ENCODE measurements at regions not wholly inside any gene's neighbourhood (a gene's known extent, or its start where the extent isn't known, plus 50 kb on each side); places are given as distances from the start of the nearest gene placed in this dataset.
"Not testable (repeated sequence)": the region's sequence is repeated elsewhere in the genome, so short reads cannot be mapped to it uniquely, and the experiment has no call there.

DNA sequence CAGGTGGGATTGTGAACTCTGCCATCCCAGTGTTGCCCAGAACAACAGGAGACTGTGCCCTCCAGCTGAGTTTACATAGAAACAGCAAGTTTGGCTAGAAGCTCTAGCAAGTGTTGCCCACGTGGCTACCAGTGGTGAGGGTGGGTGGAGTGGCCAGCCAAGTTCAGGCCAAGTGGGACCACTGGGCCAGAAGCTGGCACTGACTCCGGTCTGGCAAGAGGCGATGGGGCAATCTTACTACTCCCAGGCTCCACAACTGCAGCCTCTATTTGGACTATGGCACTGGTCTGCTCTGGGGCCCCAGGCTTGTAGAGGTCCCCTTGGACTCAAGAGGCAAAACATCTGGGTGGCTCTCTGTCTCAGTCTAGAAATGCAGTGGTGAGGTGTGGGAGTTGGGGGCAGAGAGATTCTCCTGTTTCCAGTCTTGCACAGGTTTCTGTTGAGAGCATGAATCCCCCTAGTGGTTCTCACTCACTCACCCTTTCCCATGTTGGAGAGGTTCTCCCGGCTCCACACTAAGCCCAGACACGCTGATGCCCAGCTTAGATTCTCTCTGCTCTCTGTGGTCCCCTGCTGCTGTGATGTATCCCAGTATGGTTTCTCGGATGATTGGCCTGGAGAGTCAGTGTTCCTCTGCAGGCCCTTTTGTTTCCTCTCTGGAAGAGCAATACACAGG lies 615.3 kb downstream of the PDHA2 start:
- no peak for DNase-seq

DNA sequence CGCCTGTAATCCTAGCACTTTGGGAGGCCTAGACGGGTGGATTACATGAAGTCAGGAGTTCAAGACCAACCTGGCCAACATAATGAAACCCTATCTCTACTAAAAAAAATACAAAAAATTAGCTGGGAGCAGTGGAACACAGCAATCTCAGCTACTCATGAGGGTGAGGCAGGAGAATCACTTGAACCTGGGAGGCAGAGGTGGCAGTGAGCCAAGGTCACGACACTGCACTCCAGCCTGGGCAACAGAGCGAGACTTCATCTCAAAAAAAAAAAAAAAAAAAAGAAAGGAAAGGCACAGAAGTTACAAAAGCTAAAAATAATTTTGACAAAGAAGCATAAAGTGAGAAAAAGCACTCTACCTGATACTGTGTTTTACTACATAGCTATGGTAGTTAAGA lies 618.1 kb downstream of the PDHA2 start:
- not testable (repeated sequence) for DNase-seq

DNA sequence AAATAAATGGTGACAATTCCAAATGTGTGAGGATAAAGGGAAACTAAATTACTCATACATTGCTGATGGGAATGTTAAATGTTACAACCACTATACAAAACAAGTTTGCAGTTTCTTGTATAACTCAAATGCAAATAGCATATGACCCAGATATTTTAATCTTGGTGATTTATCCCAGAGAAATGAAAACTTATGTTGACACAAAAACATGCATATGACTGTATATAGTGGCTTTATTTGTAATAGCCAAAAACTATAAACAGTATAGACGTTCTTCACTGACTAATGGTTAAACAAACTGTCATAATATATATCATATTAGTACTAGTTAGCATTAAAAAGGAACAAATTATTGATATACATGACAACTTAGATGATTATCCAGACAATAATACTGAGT lies 619.2 kb downstream of the PDHA2 start:
- DNase-seq, result no peak

DNA sequence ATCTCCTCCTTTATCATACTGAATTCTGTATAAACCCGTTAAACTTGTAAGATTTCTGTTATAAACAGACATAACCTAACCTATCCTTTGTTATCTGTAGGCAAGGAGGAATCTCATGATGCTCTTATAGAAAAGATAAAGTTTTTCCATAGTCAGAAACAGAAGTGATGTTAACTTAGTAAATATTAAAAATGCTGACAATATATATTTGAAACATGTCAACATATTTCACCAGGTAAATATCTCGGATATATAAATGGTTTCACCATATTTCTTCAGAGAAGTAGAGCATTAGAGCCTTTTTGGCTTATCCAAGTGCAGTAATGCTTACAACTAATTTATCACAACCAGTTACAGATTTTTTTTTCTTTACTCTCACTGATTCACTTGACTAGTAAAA lies 625.9 kb downstream of the PDHA2 start:
- DNase-seq, result no peak

DNA sequence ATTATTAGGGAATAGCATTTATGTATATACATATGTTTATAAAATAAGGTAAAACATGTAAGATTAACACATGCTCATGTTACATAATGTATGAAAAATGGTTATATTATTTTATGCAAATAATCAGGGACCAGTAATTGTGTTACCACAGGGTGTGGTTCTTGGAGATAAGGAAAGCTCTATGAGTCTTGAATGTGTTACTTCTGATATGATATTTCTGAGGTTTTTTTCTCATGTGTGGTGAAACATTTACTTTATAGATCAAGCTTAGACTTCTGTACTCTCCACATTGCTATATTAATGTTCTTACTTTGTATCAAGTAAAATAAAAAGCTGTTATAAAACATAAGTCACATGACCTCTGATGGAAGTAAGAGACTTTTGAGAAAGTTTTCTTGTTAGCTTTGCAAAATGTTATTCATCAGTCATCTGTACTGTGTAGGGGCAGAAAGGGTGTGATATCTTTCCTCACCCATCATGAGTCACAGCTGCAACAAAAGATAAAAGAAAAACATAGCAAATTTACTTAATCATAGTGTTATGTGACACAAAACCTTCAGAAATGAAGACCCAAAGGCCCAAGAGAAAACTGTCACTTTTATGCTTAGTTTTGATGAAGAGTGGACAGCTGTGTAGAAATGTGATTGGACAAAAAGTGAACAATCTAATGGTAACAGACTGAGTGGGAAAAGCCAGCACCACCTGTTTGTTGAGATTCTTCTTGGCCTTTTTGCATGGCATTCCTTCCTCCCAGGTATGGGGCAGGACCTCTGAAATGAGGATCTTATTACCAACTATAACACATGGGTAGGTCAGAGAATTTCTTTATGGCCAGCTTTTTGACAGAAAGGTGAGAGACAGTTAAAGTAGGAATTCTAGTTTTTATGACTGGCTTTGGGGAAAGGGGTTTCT lies 632.3 kb downstream of the PDHA2 start:
- no peak for DNase-seq

DNA sequence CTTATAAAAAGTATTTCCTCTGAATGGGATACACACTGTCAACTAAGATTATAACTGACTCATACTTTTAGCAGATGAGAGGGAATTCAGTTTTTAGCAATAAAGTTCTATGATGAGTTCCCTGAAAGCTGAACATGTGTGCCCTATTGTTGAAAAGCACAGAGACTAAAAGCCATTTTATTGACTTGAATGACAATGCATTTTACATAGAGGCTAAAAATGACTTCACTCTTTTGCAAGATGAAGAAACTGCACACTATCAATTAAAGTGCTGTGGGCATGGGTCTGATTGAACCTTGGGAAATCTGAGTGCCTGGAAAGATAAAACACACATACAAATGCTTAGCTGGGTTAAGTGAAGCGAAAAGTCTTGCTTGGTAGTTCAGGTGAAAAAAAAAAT lies 633.4 kb downstream of the PDHA2 start:
- DNase-seq, result no peak

DNA sequence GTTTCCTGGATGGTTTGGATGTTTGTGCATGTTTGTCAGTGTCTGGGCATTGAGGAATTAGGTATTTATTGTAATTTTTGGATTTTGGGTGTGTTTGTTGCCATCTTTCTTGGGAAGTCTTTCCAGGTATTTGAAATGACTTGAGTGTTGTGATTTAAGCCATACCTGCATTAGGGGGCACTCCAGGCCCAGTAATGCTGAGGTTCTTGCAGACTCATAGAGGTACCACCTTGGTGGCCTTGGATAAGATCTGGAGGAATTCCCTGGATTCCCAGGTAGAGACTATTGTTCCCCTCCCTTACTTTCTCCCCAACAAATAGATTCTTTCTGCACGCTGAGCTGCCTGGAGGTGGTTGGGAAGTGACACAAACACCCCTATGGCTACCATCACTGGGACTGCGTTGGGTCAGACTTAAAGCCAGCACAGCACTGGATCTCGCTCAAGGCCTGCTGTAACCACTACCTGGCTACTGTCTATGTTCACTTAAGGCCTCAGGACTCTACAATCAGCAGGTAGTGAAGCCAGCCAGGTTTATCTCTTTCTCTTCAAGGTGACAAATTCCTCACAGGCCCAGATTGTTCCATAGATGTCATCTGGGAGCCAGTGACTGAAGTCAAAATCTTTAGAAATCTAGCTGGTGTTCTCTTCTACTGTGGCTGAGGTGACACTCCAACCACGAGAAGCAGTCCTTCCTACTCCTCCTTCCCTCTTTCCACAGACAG lies 643.6 kb downstream of the PDHA2 start:
- no peak for DNase-seq

DNA sequence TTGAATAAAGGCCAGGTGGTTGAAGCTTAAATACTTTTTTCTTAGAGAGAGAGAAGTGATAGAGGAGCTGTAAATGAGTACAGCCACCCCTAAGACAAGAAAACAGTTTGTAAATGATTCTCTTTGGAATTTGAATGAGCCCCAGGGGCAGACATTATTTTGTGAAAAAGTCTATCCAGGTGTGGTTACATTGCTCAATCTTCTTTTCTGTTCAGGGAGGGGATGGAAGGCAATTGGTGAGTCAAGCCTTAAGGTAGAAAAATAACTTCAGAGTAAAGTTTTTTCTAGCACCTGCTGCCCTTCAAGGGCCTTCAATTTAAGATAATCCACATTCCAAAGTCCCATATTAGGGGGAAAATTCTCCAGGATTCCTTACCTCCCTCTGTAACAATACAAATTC lies 646.7 kb downstream of the PDHA2 start:
- DNase-seq, result no peak

DNA sequence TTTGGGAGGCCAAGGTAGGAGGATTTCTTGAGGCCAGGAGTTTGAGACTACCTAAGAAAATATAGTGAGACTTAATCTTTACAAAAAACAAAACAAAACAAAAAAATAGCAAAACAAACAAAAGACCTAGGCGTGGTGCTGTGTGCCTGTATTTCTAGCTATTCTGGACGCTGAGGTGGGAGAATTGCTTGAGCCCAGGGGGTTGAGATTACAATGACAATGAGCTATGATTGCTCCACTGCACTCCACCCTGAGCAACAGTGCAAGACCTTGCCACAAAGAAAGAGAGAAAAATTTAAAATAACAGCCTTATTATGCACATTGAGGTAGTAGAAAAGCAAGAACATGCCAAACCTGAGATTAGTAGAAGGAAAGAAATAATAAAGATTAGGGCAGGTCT lies 657.7 kb downstream of the PDHA2 start:
- DNase-seq, result no peak

DNA sequence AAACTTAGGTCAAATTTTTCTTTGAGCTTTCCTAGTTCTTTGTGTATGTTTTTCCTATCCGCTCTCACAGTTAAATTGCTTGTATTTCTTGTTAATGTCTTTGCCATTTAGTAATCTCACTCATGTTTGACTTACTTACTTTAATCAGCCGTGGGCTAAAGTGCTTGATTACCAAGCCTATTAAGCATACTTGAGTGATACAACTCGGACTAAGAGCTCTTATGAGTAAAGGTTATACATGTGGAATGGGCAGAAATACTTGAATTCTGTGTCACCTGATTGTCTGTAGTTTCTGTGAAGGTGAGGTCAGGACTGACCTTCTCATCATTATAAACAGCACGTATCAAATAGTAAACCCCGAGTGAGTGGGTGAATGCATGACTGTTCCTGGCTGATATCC lies 664.5 kb downstream of the PDHA2 start:
- no peak for DNase-seq

DNA sequence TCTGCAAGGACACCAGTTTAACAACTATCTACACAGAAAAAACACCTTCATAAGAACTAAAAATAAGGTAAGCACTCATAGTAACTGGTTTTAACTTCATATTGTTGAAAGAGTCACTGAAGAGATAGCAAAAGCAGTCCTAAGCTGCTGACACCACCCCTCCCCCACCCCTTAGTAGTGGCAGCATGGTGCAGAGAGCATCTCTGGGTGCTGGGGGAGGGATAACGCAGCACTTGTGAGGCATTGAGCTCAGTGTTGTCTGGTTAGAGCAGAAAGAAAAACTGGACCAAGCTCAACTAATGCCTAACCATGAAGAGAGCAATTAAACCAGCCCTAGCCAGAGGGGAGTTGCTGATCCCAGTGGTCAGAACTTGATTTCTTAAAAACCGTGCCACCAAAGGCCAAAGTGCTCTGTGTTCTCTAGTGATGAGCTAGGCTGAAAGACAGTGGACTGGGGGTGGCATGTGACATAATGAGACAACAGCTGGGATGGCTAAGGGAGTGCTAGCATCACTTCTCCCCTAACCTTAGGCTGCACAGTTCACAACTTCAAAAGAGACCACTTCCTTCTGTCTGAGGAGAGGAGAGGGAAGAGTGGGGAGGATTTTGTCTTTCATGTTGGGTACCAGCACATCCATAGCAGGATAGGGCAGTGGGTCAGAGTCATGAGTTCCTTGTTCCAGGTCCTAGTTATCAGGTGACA lies 669.3 kb downstream of the PDHA2 start:
- DNase-seq, result no peak

DNA sequence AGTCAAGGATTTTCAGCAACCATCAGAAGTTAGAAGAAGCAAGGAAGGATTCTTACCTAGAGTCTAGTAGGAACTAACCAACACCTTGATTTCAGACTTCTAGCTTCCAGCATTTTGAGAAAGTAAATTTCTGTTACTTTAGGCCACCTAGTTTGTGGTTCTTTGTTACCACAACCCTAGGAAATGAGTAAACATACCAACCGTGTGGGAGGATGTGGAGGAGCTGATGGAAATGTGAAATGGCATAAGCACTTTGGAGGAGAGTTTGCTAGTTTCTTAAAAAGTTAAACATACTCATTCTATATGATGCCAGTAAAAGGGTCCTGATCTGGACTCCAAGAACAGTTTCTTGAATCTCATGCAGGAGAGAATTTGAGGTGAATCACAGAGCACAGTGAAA lies 679.4 kb downstream of the PDHA2 start:
- DNase-seq, result no peak

DNA sequence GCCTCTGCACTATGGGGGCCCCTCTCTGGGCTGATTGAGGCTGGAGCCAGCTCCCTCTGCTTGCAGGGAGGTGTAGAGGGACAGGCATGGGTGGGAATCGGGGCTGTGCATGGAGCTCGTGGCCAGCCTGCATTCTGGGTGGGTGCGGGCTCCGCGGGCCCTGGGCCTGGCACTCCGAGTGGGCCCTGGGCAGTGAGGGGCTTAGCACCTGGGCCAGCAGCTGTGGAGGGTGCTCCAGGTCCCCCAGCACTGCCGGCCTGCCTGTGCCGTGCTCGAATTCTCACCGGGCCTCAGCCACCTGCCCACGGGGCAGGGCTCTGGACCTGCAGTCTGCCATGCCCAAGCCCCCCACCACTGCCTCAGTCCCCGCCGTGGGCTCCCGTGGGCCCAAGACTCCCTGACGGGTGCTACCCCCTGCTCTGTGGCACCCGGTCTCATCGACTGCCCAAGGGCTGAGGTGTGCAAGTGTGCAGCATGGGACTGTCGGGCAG lies 681.2 kb downstream of the PDHA2 start:
- no peak for DNase-seq

DNA sequence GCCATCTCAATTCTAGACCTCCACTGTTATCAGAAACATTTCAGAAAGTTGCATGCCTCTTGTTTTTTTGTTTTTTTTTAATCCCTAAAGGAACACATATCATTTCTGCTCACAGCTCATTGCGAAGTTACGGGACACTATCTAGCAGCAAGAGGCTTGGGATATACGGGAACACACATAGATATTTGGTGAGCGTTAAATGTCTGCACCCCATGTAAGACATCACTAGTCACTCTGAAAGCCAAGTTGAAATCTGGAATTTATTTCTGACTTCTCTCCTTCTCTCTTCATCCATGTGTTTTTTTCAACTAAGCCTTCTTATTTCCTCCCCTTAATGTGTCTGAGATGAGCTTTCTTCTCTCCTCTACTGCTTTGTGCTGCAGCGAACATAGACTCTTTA lies 683.7 kb downstream of the PDHA2 start:
- DNase-seq, result no peak

DNA sequence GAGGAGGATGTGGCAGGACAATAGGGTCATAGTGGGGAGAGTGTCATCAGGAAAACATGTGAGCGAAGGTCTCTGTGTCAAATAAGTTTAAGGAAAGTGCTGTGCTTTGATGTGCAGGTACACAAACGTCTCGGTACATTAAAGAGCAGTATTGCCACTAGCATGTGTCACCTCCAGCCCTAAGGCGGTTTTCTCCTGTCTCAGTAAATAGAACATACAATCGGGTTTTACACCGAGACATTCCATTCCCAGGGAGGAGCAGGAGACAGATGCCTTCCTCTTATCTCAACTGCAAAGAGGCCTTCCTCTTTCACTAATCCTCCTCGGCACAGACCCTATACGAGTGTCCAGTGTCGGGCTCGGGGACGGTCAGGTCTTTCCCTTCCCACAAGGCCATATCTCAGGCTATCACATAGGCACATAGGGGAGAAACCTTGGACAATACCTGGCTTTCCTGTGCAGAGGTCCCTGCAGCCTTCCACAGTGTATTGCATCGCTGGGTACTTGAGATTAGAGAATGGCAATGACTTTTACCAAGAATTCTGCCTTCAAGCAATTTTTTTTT lies 684.5 kb downstream of the PDHA2 start:
- no peak for DNase-seq

DNA sequence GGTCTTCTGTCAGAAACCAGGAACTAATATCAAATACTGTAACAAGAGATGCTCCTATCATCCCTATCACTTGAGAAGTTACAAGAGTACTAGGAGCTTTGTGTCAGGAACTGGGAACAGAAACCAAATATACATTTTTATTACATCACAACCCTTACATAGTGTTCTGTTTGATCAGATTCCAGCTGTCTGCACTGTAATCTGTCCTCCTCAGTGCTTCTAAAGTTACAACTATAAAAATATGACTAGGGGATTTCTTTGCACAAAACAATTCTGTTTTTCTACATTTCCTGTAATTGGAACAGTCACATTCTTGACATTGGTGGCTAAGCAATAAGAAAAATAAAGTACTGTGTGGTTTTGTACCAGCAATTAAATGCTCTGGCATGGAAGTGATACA lies 686.0 kb downstream of the PDHA2 start:
- DNase-seq, result no peak

DNA sequence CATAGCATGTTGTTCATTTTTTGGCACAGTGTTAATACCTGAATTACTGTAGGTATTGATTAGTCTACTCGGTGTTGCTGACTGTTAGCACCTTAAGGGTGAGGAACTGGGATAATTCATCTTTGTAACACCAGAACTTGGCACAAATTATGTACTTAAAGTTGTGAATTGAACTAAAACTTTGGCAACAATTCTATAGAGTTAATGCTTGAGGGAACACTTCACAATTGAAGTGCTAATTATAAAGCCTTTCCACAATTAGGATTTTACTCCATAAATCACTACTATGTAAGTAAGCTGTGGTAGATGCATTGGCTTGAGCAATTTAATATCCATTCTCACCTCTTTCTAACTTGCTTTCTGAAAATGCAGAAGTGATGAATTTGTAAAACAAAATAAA lies 686.7 kb downstream of the PDHA2 start:
- no peak for DNase-seq

DNA sequence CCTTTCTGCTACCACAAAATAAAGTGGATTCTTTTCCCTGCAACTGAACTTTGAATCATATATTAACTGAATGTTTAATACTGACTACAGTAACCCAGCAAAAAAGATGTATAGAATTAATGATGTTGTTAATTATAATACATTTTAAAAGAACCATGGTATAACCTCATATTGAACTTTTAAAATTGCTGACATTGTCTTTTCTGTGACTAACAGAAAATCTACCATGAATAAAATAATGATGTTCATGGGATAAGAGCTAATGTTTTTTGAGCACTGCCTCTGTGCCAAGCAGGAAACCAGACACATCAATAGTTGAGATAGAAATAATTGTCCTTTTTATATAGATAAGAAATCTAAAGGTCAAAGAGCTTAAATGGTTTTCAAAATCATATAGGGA lies 691.9 kb downstream of the PDHA2 start:
- no peak for DNase-seq

DNA sequence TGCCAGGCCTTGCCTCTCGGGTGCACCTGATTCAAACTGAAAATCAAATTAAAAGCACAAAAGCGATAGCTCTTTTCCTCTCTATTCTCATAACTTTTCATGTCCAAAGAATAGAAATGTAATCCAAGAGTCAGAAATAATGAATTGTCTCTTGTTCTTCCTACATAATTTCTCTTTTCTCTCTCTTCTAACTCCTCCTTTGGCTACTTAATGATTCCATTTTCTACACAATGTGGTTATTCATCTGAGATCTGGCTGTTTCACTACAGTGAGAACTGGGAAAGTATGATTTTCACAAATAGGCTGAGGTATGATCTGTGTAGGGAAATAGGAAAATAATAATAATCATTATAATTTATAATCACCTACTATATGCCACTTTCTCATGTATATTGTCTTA lies 703.5 kb downstream of the PDHA2 start:
- DNase-seq, result no peak

DNA sequence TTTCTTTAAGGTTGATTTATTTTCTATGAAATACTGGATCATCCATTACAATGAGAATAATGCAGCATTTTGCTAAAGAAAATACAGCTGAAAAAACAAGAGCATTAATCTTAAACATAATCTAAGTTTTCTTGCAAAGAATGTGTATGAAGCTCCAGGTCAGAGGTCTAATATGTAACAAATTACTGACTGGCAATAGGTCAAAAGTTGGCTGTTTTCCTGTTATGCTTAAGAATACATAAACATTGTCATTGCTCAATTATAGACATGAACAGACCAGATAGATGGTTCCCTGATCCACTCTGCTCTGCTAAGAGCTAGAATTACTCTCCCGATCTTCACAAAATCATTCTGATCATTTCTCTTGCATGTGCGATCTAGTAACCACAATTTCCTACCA lies 718.6 kb downstream of the PDHA2 start:
- DNase-seq, result no peak

DNA sequence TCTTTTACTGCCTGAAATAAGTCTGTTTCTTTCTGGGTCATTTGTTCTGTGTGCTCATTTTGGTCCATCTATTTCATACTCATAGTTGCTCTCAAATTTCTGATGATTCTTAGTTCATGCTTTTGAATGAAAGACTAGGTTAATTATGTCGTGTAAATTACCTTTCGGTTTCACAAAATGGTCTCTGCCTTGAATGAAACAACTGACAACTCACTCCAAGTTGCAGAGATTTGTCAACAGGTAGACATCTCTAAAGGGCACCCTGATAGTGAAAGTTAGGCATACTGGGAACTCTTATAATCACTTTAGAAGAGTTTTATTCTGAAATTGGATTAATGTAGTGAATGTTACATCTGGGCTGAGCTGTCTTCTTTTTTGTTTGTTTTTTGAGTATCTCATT lies 726.9 kb downstream of the PDHA2 start:
- no peak for DNase-seq

DNA sequence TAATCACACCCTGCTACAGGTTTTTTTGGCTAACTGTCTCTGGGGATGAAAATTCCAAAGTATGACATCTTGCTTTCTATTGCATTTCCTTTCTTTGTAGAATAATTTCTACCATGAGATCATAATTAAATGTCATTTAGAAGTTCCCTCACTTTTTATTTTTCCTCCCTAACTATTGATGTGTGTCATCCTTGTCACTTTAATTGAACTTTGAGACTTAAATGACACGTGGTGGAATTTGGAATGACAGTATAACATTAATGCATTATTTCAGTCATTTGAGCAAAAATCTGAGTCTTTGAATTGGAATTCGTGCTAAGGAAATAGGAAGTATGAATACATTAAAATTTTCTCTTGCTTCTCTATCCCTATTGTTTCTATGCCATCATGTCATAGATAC lies 745.4 kb downstream of the PDHA2 start:
- DNase-seq, result no peak

DNA sequence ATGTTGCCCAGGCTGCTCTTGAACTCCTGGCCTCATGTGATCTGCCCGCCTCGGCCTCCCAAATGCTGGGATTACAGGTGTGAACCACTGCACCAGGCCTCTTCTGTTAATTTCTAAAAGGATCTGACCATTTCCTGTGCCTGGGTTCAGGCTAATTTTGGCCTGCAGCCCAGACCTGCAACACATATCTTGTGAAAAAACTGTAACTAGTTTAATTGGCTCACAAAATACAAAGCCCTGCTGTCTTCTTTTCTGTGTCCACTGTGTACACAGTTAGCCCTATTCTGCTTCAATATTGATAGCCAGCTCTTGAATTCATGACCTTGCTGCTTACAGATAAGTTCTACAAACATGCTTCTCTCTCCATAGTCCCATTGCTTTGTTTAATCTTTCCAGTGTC lies 753.5 kb downstream of the PDHA2 start:
- DNase-seq, result no peak

Measured in fibroblast of skin of right biceps (primary cell).